PC-9 (cell line): ENCODE measurements at regions not wholly inside any gene's neighbourhood (a gene's known extent, or its start where the extent isn't known, plus 50 kb on each side); places are given as distances from the start of the nearest gene placed in this dataset.
A peak's percentile ranks its signal among the peaks of the same experiment; 100 is the strongest.

Source experiments
- BruUV-seq: library from RNA; stranded (reverse); fragments of 400-500 nt; replicated peaks from 2 replicates; lab custom pipeline; 2021; lab: Mats Ljungman, UMichigan
- CTCF ChIA-PET: fragments of 300-600 bp; sonication (Branson Sonifier 250); formaldehyde crosslinking; loops from one replicate; lab custom pipeline; 2022; ENCODE audit warnings: antibody characterized with exemption; lab: Charles Lee
- POLR2A ChIA-PET: fragments of 300-600 bp; sonication (Branson Sonifier 250); formaldehyde crosslinking; loops from one replicate; lab custom pipeline; 2022; ENCODE audit warnings: antibody characterized with exemption; ENCODE audit not compliant: unreplicated experiment; lab: Charles Lee
- DNase-seq, 2 experiments: peaks; one replicate each; pipeline versions ENCODE4 v3.0.0 to v3.0.0-alpha.2; 2015 to 2022; ENCODE audit warnings: mixed read lengths in 1 of 2
- H2AFZ ChIP-seq: fragments of 200-600 bp; sonication (generic); 2 replicates; pipeline ENCODE4 v1.8.1; 2017; ENCODE audit warnings: antibody characterized with exemption
- H3F3A ChIP-seq: fragments of 200-600 bp; sonication (generic); 2 replicates; pipeline ENCODE4 v1.8.1; 2017; ENCODE audit warnings: antibody characterized with exemption, mild to moderate bottlenecking, low read depth; ENCODE audit not compliant: insufficient read depth
- H3K27ac ChIP-seq: fragments of 200-600 bp; sonication (generic); 2 replicates; pipeline ENCODE4 v1.6.1; 2016; ENCODE audit warnings: mixed run types
- H3K27me3 ChIP-seq: fragments of 200-600 bp; sonication (generic); 2 replicates; pipeline ENCODE4 v1.6.1; 2016; ENCODE audit warnings: low read depth, mixed run types; ENCODE audit not compliant: insufficient read depth
- H3K36me3 ChIP-seq: fragments of 200-600 bp; sonication (generic); 2 replicates; pipeline ENCODE4 v1.6.1; 2016; ENCODE audit warnings: low read depth, mixed run types
- H3K4me1 ChIP-seq: fragments of 200-600 bp; sonication (generic); replicated peaks from 2 replicates; pipeline ENCODE4 v1.6.1; 2016; ENCODE audit warnings: mixed run types; ENCODE audit not compliant: insufficient read depth
- H3K4me2 ChIP-seq: fragments of 200-600 bp; sonication (generic); 2 replicates; pipeline ENCODE4 v1.6.1; 2017; ENCODE audit warnings: mixed run types
- H3K4me3 ChIP-seq: fragments of 200-600 bp; sonication (generic); 2 replicates; pipeline ENCODE4 v1.6.1; 2016; ENCODE audit warnings: mixed run types
- H3K79me2 ChIP-seq: fragments of 200-600 bp; sonication (generic); 2 replicates; pipeline ENCODE4 v1.6.1; 2017; ENCODE audit warnings: low read depth, mixed run types
- H3K9me2 ChIP-seq: fragments of 200-600 bp; sonication (generic); 2 replicates; pipeline ENCODE4 v1.8.1; 2017; ENCODE audit warnings: mild to moderate bottlenecking; ENCODE audit not compliant: insufficient read depth
- H3K9me3 ChIP-seq: fragments of 200-600 bp; sonication (generic); 2 replicates; pipeline ENCODE4 v1.8.1; 2016; ENCODE audit warnings: low read depth; ENCODE audit not compliant: insufficient read depth
- H4K20me1 ChIP-seq: fragments of 200-600 bp; sonication (generic); 2 replicates; pipeline ENCODE4 v1.8.1; 2017; ENCODE audit not compliant: insufficient read depth
- EZH2 ChIP-seq: fragments of 200-600 bp; sonication (generic); IDR thresholded peaks from 2 replicates; pipeline ENCODE4 v1.8.0; 2017; ENCODE audit warnings: antibody characterized with exemption, low read depth
- intact Hi-C: fragments of 100-400 bp; cut with micrococcal nuclease; formaldehyde crosslinking; loops from one replicate; pipeline ENCODE4 v1.10.0; 2022; ENCODE audit not compliant: unreplicated experiment
- TF ChIP-seq, protein P1 (sequence below): fragments of 200-600 bp; sonication (generic); conservative IDR thresholded peaks from 2 replicates; pipeline ENCODE4 v1.6.1; 2017; ENCODE audit warnings: mixed run types, antibody characterized with exemption, mild to moderate bottlenecking, moderate library complexity

DNA sequence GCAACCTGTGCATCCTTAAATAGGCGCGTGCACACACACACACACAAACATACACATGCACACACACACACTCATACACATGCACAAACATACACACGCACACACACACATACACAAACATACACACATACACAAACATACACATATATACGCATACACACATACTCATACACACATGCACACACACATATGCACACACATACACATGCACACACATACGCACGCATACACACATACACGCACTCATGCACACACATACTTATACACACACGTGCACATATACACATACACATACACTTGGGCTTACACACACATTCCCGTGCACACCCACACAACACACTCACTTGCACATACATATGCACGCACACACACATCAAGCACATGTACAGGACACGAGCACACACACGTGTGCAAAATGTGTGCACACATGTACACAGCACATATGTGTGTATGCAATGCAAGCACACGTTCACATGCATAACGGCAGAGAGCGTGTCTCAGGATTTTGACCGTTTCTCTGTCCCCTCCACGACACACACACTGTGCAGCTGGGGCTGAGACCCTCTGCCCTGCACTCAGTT is 84.5 kb downstream of the SIK1 start:
- peaks cover 12% of the 10 kb centered on the region; the same call in 1 of the 2 replicates for H3F3A ChIP-seq
- no peak overlapping the region for H3K4me3 ChIP-seq
- H3K9me2 ChIP-seq: no peaks in the 10 kb centered on the region
- H3K27me3 ChIP-seq: no peaks in the 10 kb centered on the region
- TF ChIP-seq, protein P1, sequence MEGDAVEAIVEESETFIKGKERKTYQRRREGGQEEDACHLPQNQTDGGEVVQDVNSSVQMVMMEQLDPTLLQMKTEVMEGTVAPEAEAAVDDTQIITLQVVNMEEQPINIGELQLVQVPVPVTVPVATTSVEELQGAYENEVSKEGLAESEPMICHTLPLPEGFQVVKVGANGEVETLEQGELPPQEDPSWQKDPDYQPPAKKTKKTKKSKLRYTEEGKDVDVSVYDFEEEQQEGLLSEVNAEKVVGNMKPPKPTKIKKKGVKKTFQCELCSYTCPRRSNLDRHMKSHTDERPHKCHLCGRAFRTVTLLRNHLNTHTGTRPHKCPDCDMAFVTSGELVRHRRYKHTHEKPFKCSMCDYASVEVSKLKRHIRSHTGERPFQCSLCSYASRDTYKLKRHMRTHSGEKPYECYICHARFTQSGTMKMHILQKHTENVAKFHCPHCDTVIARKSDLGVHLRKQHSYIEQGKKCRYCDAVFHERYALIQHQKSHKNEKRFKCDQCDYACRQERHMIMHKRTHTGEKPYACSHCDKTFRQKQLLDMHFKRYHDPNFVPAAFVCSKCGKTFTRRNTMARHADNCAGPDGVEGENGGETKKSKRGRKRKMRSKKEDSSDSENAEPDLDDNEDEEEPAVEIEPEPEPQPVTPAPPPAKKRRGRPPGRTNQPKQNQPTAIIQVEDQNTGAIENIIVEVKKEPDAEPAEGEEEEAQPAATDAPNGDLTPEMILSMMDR: no peak
- TF ChIP-seq EZH2: no peak
- no peaks in the 10 kb centered on the region for H3K36me3 ChIP-seq
- ChIA-PET POLR2A (interaction anchor here (1.0 kb wide), 1 partner anchor 9 kb away, joined by 6 read pairs; no protein-coding TSS in a partner anchor), CTCF (no interaction called here)
- no TSS peak for BruUV-seq
- H4K20me1 ChIP-seq: no peaks in the 10 kb centered on the region
- no peak overlapping the region for H2AFZ ChIP-seq
- intact Hi-C loops: no loop called here
- no peak for DNase-seq
- peak overlapping the region; percentile 65 for H3K4me2 ChIP-seq
- H3K79me2 ChIP-seq: no peaks in the 10 kb centered on the region
- H3K27ac ChIP-seq: 0 out of 2 replicates have a peak overlapping the region, but pooled peaks have one; percentile 26
- no peaks in the 10 kb centered on the region for H3K9me3 ChIP-seq
- H3K4me1 ChIP-seq: peaks cover 33% of the 10 kb centered on the region

DNA sequence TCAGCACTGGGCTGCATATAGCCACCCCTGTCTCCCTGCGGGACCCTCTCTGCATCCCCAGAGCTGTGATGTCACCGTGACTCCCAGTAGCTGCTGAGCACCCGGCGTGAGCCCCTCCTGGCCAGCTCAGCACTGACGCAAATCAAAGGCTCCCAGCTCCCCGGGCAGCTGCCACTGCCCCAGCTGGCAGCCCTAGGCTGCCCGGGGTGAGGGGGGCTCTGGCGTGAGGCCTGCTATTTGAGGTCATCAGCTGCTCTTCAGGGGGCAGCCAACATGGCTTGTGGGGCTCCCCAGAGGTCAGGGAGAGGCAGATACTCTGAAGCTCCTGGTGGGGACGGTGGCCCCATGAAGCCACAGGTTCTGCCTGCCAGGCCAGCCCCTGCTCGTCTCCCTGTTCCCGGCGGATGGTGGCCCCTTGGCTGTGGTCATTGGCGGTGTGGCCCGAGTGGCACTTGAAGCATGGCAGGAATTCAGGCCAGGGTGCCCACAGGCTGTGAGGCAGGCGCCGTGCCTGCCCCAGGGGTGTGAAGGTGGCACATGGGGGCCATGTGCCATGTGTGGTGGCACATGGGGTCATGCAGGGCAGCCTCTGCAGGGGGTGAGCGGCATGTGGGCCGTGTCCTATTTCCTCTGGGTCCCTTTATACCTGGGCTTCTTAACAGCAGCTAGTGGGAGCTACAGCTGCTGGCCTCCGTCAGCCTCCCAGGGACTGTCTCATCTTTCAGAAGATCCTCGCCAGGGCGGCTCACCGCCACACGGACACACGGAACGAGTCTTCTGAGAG is 85.4 kb downstream of the SIK1 start:
- H3K79me2 ChIP-seq: no peaks in the 10 kb centered on the region
- no peaks in the 10 kb centered on the region for H3K9me3 ChIP-seq
- no peaks in the 10 kb centered on the region for H3K36me3 ChIP-seq
- BruUV-seq: no TSS peak
- H3K27me3 ChIP-seq: no peaks in the 10 kb centered on the region
- H3K4me2 ChIP-seq: 0 out of 2 replicates have a peak overlapping the region, but pooled peaks have one; percentile 47
- H4K20me1 ChIP-seq: no peaks in the 10 kb centered on the region
- intact Hi-C loops: no loop called here
- CTCF ChIA-PET: no interaction called here
- peaks cover 12% of the 10 kb centered on the region; the same call in 1 of the 2 replicates for H3F3A ChIP-seq
- POLR2A ChIA-PET: interaction anchor here (0.6 to 1.1 kb wide), 4 partner anchors 35 to 256 kb away, joined by 3 to 6 read pairs (median 4); no protein-coding TSS in a partner anchor
- H2AFZ ChIP-seq: no peak overlapping the region
- H3K4me1 ChIP-seq: peaks cover 33% of the 10 kb centered on the region
- no peak overlapping the region for H3K4me3 ChIP-seq
- TF ChIP-seq EZH2: no peak
- TF ChIP-seq, protein P1: no peak
- peak in 1 of 2 experiments; percentile 70 for DNase-seq
- H3K9me2 ChIP-seq: no peaks in the 10 kb centered on the region
- H3K27ac ChIP-seq: no peak overlapping the region

DNA sequence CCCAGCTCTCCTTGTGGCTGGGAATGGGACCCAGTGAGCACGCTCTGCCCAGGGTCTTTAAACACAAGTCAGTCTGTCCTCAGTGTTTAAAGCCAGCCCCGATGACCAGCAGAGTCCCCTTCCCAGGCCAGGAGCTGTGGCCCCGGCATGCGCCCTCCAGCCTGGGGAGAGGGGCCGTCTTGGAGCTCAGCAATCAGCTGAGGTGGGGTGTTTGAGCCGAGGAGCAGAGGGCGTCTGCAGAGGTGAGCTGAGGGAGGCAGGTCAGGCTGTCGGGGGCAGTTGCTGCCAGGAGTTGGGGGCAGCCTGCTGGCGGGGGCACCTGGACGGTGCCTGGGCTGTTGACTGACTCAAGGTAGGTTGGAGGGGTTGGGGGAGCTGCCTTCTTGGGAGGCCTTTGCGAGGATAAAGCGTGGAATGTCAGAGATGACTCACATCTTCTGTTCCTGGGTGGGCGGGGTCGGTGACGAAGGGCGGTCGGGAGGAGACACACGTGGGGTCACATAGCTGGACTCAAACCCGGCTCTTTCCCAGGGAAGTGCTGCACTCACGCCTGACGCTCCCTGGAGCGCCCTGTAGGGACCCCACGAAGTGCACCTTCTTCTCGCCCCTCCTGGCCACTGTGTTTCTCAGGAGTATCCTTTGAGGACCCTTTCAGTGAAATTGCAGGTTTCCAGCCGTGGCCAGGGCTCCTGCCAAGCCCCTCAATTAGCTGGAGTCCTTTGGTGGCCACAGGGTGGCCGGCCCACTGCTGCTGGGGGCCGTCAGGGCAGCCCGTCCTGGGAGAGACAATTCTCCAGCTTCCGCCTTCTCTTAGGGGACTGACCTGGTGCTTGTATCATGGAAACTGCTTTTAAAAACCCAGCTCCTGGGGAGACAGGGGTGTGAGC is 86.2 kb downstream of the SIK1 start:
- Histone ChIP-seq H3K4me1 (peaks cover 33% of the 10 kb centered on the region), H4K20me1 (no peaks in the 10 kb centered on the region), H3K27ac (no peak overlapping the region), H3K27me3 (no peaks in the 10 kb centered on the region), H3K79me2 (no peaks in the 10 kb centered on the region), H3K4me3 (no peak overlapping the region), H3K9me3 (no peaks in the 10 kb centered on the region), H2AFZ (no peak overlapping the region), H3F3A (peaks cover 12% of the 10 kb centered on the region; the same call in 1 of the 2 replicates), H3K36me3 (no peaks in the 10 kb centered on the region), H3K4me2 (peak overlapping the region; percentile 47), H3K9me2 (no peaks in the 10 kb centered on the region)
- BruUV-seq: TSS peak; percentile 37
- TF ChIP-seq, protein P1: no peak
- TF ChIP-seq EZH2: no peak
- peak; percentile 64 to 76 for DNase-seq
- CTCF ChIA-PET: no interaction called here
- intact Hi-C loops: no loop called here
- POLR2A ChIA-PET: interaction anchor here (0.5 to 1.1 kb wide), 6 partner anchors 36 to 305 kb away, joined by 3 to 11 read pairs (median 4); no protein-coding TSS in a partner anchor
